Right forelimb (tissue), 1 donor: ENCODE measurements at regions not wholly inside any gene's neighbourhood (a gene's known extent, or its start where the extent isn't known, plus 50 kb on each side); places are given as distances from the start of the nearest gene placed in this dataset.

Source experiments
- DNase-seq: peaks from one replicate; pipeline ENCODE4 v3.0.0-alpha.2; 2018

GRCh38 chr6:132244744-132245143 is 156.5 kb downstream of the MOXD1 start:
- no peak for DNase-seq

DNA sequence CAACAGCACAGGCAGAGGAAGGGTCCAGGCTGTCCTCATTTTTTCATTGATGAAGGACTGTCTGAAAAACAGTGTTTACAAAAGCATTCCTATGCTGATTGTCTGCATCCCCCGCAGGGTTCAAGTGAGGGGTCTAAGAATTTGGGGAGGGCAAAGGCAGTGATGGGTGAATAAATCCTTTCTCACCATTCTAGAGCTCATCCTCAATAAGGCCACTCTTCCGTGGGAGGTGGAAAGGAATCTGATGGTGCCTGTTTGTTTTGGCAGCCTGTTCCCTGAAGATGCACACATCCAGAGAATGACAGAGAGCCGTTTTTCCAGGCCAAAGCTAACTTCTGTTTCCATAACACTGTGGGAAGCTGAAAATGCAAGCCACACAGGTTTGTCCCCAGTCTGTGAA is 164.5 kb downstream of the MOXD1 start:
- DNase-seq = no peak

DNA sequence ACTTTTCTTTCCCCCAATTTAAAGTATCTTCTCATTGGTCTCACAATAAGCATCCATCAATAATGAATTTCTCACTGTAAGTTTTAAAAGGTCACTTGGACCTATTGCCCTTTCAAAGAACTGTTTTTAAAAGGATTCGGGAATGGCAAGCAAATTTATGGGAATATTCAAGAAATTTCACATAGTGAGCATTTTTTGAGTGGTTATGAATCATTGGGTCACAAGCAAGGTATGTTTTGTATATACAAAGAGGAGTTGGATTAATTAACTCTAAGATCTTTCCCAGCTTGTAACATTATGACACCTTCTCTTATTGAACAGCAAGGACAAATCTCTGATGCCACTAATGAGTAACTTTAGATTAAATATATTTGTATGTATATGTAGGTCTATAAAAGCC is 165.0 kb downstream of the MOXD1 start:
- DNase-seq = no peak

GRCh38 chr6:132235596-132236280 is 165.5 kb downstream of the MOXD1 start:
- no peak for DNase-seq

DNA sequence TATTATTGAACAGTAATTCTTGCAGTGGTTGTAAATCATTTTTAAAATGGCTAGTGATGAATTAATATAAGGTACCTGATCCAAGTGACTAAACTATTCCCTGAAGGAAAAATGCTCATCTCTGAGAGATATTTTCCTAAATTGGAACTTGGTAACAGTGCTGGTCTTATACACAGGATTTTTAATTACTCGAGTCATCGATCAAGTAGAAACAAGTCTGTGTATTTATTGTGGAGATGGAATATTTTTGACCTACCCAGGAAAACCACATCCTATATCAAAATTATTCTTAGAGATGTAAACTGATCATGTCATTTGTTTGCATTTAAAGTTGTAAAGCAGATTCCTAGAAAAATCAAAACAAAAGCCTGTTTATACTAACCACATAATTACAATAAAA is 166.9 kb downstream of the MOXD1 start:
- no peak for DNase-seq

DNA sequence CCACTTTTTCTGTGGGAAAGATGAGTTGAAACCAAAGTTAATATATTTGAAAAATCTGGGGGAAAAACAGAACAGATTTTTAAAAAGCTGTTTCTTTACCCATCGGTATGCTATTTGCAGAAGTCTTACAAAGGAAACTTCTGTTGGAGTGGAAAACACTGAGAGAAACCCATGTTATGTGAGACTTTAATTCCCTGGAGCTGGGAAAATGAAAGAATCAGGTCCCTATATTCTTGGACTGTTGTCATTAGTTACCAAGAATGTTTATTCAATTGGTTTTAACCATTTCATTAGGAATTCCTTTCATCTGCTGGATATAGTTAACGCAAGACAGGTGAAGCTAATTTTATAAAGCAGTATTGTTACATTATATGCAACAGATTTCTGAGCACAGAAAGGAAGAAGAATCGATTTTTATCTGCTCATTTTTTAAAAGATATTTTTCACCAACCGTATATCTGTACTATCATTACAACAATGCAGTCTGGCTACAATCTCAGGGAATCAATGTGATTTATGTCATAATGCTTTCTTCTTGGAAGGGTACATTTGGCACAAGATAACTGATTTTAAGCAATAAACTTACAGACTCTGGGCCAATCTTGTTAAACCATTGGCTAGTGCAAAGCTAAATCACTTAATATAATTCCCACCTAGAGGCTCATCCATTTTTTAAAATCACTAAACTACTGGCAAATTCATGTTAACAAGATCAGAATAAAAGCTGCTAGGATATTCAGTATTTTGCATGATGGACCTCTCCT is 170.0 kb downstream of the MOXD1 start:
- DNase-seq = no peak

DNA sequence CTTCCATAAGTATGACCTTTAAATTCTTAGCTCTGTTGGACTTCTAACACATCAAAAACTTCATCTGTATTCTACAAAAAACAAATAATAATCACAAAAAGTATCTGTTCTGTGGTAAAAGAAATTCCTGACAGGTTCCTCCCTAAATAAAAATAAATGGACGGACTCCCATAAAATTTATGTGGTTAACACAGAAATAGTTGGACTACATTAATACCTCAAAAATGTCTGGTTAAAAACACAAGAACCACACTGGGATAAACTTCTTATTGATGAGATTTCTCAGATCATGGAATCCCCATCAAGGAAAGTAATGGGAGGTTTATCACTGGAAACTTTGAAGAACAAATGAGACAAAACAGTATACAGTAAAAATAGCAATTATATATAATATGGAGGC is 172.4 kb downstream of the MOXD1 start:
- no peak for DNase-seq

- no peak for DNase-seq
Measured at GRCh38 chr6:132227904-132228303, 173.4 kb downstream of the MOXD1 start.

DNA sequence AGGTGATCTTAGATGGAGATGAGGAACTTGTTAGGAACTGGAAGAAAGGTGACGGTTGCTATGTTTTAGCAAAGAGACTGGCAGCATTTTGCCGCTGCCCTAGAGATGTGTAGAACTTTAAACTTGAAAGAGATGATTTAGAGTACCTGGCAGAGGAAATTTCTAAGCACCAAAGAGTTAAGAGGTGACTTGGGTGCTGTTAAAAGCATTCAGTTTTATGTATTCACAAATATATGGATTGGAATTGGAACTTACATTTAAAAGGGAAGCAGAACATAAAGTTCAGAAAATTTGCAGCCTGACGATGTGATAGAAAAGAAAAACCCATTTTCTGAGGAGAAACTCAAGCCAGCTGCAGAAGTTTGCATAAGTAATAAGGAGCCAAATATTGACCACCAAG is 176.3 kb downstream of the MOXD1 start:
- no peak for DNase-seq

DNA sequence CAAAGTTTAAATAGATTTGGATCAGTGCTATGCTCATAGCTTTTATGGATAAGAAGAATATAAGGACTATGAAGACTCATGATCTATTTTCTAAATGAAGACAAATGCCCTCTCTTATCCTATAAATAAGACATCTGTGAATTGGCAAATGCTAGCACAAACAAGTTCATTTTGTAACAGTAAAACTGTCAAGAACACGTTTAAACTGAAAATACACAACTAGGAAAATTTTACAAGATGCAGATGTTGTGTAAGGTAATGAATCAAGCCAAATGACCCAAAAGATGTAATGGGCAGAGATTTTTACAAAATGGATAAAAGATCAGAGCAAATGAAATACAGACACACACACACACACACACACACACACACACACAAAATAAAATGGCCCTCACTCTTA is 180.5 kb downstream of the MOXD1 start:
- no peak for DNase-seq

- DNase-seq = no peak
Measured at GRCh38 chr6:132219901-132220300, 181.4 kb downstream of the MOXD1 start.

DNA sequence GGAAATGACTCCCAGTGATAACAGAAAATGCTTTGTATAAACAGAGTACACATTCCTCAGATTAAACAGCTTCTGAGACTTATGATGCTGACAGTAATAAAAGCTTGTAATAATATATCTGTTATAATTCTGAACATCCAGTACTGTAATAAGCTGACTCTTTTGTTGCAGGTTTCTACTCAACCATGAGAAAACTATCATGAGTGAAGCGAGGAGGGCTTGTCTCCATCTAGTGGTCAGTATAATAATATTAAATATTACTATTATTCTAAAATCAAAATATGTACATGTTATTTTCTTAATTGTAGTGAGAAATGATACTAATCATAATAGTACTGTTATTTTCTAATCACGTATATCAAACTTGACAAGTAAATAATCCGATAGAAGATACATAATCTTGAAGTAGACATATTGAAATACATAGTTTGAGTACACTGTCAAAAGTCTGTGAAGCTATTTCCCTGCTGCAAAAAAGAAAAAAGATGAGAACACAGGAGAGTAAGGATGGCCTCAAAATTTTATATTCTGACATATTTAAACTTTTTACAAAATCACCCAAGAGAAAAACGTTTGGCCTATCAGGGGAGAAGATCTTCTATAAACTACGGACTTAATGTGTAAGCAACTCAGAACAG is 183.1 kb downstream of the MOXD1 start:
- DNase-seq = no peak

GRCh38 chr6:132215805-132216204 is 185.5 kb downstream of the MOXD1 start:
- no peak for DNase-seq

- no peak for DNase-seq
Measured at GRCh38 chr6:132214716-132215115, 186.6 kb downstream of the MOXD1 start.

GRCh38 chr6:132213732-132214131 is 187.5 kb downstream of the MOXD1 start:
- no peak for DNase-seq

GRCh38 chr6:132213191-132213590 is 188.1 kb downstream of the MOXD1 start:
- DNase-seq = no peak

DNA sequence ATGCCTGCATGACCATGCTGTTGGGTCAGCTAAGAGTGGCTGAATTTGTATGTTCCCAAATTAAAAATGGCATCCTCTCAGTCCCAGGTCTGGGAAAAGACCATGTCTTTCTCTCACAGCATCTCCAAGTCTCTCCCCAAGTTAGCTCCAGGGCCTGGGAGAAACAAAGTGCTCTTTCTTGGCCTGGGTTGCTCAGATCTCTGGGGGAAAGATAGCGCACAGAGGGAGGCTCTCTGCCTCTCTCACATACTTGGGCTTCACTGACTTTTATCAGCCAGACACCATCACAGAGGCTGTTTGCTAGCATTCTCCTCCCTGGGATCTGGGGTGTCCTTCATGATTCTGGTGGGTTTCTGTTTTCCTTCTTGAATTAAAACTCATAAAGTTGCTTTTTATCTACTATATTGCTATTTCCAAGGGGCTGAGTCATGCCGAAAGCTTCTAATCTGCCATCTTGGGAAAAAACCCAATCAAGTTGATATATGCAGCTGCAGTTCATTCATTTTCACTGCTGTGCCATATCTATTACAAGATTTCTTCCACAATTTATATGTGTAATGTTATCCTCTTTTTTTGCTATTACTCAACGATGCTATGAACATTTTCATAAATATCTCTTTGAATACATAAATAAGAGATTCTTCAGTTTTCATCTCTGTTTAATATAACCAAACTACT is 190.2 kb downstream of the MOXD1 start:
- no peak for DNase-seq

DNA sequence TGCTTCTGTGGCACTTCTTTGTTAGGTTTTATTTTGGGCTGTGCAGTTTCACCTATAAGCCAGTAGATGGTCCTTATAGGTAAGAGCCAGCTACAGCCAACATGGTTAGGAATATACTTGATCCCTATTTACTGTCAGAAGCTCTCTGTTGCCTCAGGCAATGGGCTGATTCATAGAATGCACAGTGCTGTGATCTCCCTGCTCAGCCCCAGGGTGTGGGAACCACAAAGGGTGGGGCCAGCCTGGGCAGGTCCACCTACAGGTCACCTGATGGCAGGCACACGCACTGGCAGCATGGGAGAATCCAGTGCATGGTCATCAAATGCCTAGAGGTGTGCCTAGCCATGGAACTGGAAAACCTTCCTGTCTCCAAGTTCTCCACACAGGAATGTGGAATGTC is 191.9 kb downstream of the MOXD1 start:
- DNase-seq = no peak

DNA sequence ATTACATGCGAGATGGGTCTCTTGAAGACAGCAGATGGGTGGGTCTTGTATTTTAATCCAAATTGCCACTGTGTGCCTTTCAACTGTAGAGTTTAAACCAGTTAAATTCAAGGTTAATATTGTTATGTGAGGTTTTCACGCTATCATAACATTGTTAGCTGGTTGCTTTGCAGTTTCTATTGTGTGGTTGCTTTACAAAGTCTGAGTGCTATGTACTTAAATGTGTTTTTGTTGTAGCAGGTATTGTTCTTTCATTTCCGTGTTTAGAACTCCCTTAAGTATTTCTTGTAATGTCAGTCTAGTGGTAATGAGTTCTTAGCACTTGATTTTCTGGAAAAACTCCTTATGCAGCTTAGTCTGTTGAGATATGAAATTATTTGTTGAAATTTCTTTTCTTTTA is 193.3 kb downstream of the MOXD1 start:
- no peak for DNase-seq

DNA sequence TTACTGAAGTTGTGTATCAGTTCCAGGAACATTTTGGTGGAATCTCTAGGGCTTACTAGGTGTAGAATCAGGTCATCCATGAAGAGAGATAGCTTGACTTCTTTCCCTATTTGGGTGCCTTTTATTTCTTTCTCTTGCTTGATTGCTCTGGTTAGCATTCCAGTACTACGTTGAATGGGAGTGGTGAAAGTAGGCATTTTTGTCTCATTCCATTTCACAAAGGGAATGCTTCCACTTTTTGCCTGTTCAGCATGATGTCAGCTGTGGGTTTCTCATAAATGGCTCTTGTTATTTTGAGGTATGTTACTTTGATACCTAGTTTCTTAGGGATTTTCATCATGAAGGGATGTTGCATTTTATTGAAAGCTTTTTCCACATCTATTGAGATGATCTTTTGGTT is 195.3 kb downstream of the MOXD1 start:
- no peak for DNase-seq

DNA sequence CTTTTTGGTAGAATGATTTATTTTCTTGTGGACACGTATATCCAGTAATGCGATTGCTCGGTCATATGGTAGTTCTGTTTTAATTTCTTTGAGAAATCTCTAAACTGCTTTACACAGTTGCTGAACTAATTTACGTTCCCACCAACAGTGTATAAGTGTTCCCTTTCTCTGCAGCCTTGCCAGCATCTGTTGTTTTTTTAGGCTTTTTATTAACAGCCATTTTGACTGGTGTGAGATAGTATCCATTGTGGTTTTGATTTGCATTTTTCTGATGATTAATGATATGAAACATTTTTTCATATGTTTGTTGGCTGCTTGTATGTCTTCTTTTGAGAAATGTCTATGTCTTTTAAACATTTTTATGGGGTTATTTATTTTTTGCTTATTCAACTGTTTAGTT is 196.7 kb downstream of the MOXD1 start:
- DNase-seq = no peak

- DNase-seq = peak; percentile 67
Measured at GRCh38 chr6:132202574-132202973, 198.7 kb downstream of the MOXD1 start.

GRCh38 chr6:132199343-132199742 is 201.9 kb downstream of the MOXD1 start:
- no peak for DNase-seq

- DNase-seq = no peak
Measured at GRCh38 chr6:132198896-132199295, 202.4 kb downstream of the MOXD1 start.
